Gastroesophageal sphincter (tissue), 3 donors: ENCODE measurements at regions not wholly inside any gene's neighbourhood (a gene's known extent, or its start where the extent isn't known, plus 50 kb on each side); places are given as distances from the start of the nearest gene placed in this dataset.

Experiments used
- EP300 ChIP-seq: sonication (generic); formaldehyde crosslinking; IDR thresholded peaks from one replicate; pipeline ENCODE4 v1.6.1; 2017; ENCODE audit warnings: antibody characterized with exemption, mild to moderate bottlenecking
- POLR2A ChIP-seq, 2 donors: fragments of 450-650 bp; IDR thresholded peaks; one replicate each; pipeline ENCODE4 v1.6.1; 2017; ENCODE audit warnings: antibody characterized with exemption in 2 of 2, mild to moderate bottlenecking in 2 of 2, moderate library complexity in 1 of 2
- POLR2AphosphoS5 ChIP-seq: sonication (generic); formaldehyde crosslinking; IDR thresholded peaks from one replicate; pipeline ENCODE4 v1.6.1; 2017; ENCODE audit warnings: antibody characterized with exemption
- TF ChIP-seq, protein P1 (sequence below), 4 experiments: fragments of 200-600 bp in 2 of 4; fragments of 450-650 bp in 2 of 4; sonication (generic) in 1 of 4; IDR thresholded peaks; one replicate each; pipeline ENCODE4 v1.5.1; 2017 to 2019; ENCODE audit warnings: antibody characterized with exemption in 4 of 4, mild to moderate bottlenecking in 2 of 4, moderate library complexity in 2 of 4

DNA sequence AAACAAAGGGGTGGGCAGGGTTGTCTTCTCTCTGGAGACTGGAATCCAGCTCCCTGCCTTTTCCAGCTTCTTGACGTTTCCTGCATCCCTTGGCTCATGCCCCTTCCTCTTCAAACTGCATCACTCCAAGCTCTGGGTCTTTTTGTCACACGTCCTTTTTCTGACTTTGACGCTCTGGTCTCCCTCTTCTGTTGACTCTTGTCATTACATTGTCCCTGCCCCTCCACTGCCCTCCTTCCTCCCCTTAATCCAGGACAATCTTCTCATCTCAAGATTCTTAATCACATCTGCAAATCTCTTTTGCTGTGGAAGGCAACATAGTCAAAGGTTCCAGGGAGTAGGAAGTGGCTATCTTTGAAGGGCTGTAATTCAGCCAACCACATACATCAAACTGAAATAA is 178.3 kb downstream of the TMA16 start:
- TF ChIP-seq, protein P1, sequence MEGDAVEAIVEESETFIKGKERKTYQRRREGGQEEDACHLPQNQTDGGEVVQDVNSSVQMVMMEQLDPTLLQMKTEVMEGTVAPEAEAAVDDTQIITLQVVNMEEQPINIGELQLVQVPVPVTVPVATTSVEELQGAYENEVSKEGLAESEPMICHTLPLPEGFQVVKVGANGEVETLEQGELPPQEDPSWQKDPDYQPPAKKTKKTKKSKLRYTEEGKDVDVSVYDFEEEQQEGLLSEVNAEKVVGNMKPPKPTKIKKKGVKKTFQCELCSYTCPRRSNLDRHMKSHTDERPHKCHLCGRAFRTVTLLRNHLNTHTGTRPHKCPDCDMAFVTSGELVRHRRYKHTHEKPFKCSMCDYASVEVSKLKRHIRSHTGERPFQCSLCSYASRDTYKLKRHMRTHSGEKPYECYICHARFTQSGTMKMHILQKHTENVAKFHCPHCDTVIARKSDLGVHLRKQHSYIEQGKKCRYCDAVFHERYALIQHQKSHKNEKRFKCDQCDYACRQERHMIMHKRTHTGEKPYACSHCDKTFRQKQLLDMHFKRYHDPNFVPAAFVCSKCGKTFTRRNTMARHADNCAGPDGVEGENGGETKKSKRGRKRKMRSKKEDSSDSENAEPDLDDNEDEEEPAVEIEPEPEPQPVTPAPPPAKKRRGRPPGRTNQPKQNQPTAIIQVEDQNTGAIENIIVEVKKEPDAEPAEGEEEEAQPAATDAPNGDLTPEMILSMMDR (IDR thresholded peaks at IDR 0.05) = no peak
- no peak for TF ChIP-seq POLR2A (IDR thresholded peaks at IDR 0.05)
- no peak for TF ChIP-seq EP300
- no peak for TF ChIP-seq POLR2AphosphoS5
